H9 (cell line): ENCODE measurements at regions not wholly inside any gene's neighbourhood (a gene's known extent, or its start where the extent isn't known, plus 50 kb on each side); places are given as distances from the start of the nearest gene placed in this dataset.
A peak's percentile ranks its signal among the peaks of the same experiment; 100 is the strongest.

Source experiments
- DNase-seq: peaks from one replicate; pipeline ENCODE4 v3.0.0-alpha.2; 2017
- H2AFZ ChIP-seq: one replicate; pipeline ENCODE4 v1.6.1; 2013; ENCODE audit warnings: mild to moderate bottlenecking, low read length, control low read depth, moderate library complexity
- H2AK5ac ChIP-seq: 2 replicates; pipeline ENCODE4 v1.6.1; 2013; ENCODE audit warnings: low read length, control low read depth, mixed read lengths; ENCODE audit not compliant: insufficient read length
- H2BK120ac ChIP-seq: one replicate; pipeline ENCODE4 v1.6.1; 2013; ENCODE audit warnings: low read depth, mild to moderate bottlenecking, low read length, control low read depth, inconsistent platforms; ENCODE audit not compliant: poor library complexity, severe bottlenecking
- H2BK12ac ChIP-seq: 2 replicates; pipeline ENCODE4 v1.6.1; 2013; ENCODE audit warnings: low read length, control low read depth, mixed read lengths, low read depth; ENCODE audit not compliant: insufficient read length
- H2BK15ac ChIP-seq: 2 replicates; pipeline ENCODE4 v1.6.1; 2013; ENCODE audit warnings: low read depth, low read length, control low read depth
- H2BK20ac ChIP-seq: one replicate; pipeline ENCODE4 v1.6.1; 2013; ENCODE audit warnings: low read depth, mild to moderate bottlenecking, low read length, control low read depth, inconsistent platforms; ENCODE audit not compliant: poor library complexity, severe bottlenecking
- H2BK5ac ChIP-seq: 2 replicates; pipeline ENCODE4 v1.6.1; 2013; ENCODE audit warnings: low read length, control low read depth, mixed read lengths; ENCODE audit not compliant: insufficient read length
- H3K14ac ChIP-seq: 2 replicates; pipeline ENCODE4 v1.6.1; 2013; ENCODE audit warnings: low read length, control low read depth; ENCODE audit not compliant: insufficient read depth
- H3K18ac ChIP-seq: 2 replicates; pipeline ENCODE4 v1.6.1; 2013; ENCODE audit warnings: low read depth, mild to moderate bottlenecking, mixed read lengths, low read length, control low read depth; ENCODE audit not compliant: insufficient read length
- H3K23ac ChIP-seq: 2 replicates; pipeline ENCODE4 v1.6.1; 2013; ENCODE audit warnings: low read length, control low read depth, mixed read lengths, low read depth; ENCODE audit not compliant: insufficient read length
- H3K23me2 ChIP-seq: 2 replicates; pipeline ENCODE4 v1.6.1; 2013; ENCODE audit warnings: low read depth, mild to moderate bottlenecking, mixed read lengths, low read length, control low read depth; ENCODE audit not compliant: insufficient read length, poor library complexity, severe bottlenecking
- H3K27ac ChIP-seq: 2 replicates; pipeline ENCODE4 v1.5.1; 2013; ENCODE audit warnings: low read length, control low read depth, mixed read lengths, low read depth; ENCODE audit not compliant: insufficient read length
- H3K27me3 ChIP-seq: 2 replicates; pipeline ENCODE4 v1.6.1; 2013; ENCODE audit warnings: low read length, control low read depth, inconsistent platforms; ENCODE audit not compliant: insufficient read depth
- H3K4ac ChIP-seq: 2 replicates; pipeline ENCODE4 v1.6.1; 2013; ENCODE audit warnings: low read depth, mild to moderate bottlenecking, control low read depth, inconsistent platforms, low read length, moderate library complexity
- H3K4me1 ChIP-seq: 2 replicates; pipeline ENCODE4 v1.6.1; 2013; ENCODE audit warnings: low read length, control low read depth, inconsistent platforms; ENCODE audit not compliant: insufficient read depth
- H3K4me2 ChIP-seq: 2 replicates; pipeline ENCODE4 v1.6.1; 2013; ENCODE audit warnings: low read length, control low read depth, mixed read lengths; ENCODE audit not compliant: insufficient read length, insufficient read depth
- H3K56ac ChIP-seq: 2 replicates; pipeline ENCODE4 v1.6.1; 2013; ENCODE audit warnings: low read depth, mild to moderate bottlenecking, mixed read lengths, low read length, control low read depth; ENCODE audit not compliant: insufficient read length
- H3K79me1 ChIP-seq: 2 replicates; pipeline ENCODE4 v1.6.1; 2013; ENCODE audit warnings: low read depth, mild to moderate bottlenecking, moderate library complexity, low read length, control low read depth, inconsistent platforms; ENCODE audit not compliant: insufficient read depth, poor library complexity, severe bottlenecking
- H3K79me2 ChIP-seq: 2 replicates; pipeline ENCODE4 v1.6.1; 2013; ENCODE audit warnings: low read length, control low read depth, inconsistent platforms; ENCODE audit not compliant: insufficient read depth
- H3K9ac ChIP-seq: 2 replicates; pipeline ENCODE4 v1.6.1; 2013; ENCODE audit warnings: low read length, control low read depth, mixed read lengths; ENCODE audit not compliant: insufficient read length; ENCODE audit errors: extremely low read depth
- H3K9me3 ChIP-seq: one replicate; pipeline ENCODE4 v1.6.1; 2013; ENCODE audit warnings: low read depth, low read length, inconsistent platforms; ENCODE audit not compliant: control insufficient read depth
- H3T11ph ChIP-seq: one replicate; pipeline ENCODE4 v1.6.1; 2013; ENCODE audit warnings: mild to moderate bottlenecking, low read length, control low read depth, inconsistent platforms
- H4K20me1 ChIP-seq: one replicate; pipeline ENCODE4 v1.6.1; 2013; ENCODE audit not compliant: control insufficient read depth, insufficient read length, insufficient read depth
- H4K5ac ChIP-seq: 2 replicates; pipeline ENCODE4 v1.6.1; 2013; ENCODE audit warnings: low read depth, mild to moderate bottlenecking, mixed read lengths, low read length, control low read depth; ENCODE audit not compliant: insufficient read length
- H4K8ac ChIP-seq: replicated peaks from 2 replicates; pipeline ENCODE4 v1.6.1; 2013; ENCODE audit warnings: low read length, control low read depth, mixed read lengths, low read depth; ENCODE audit not compliant: insufficient read length
- H4K91ac ChIP-seq: 2 replicates; pipeline ENCODE4 v1.6.1; 2013; ENCODE audit warnings: low read depth, mild to moderate bottlenecking, moderate library complexity, mixed read lengths, low read length, control low read depth; ENCODE audit not compliant: insufficient read length
- H3K27ac Mint-ChIP-seq, 3 experiments: 2 replicates in 2 of 3; 3 replicates in 1 of 3; pipeline ENCODE4 v1.8.0; 2020 to 2021; ENCODE audit warnings: mixed read lengths in 3 of 3, mild to moderate bottlenecking in 1 of 3, moderate library complexity in 1 of 3
- H3K27me3 Mint-ChIP-seq: 2 replicates; pipeline ENCODE4 v1.8.0; 2021; ENCODE audit warnings: low read depth, mild to moderate bottlenecking, moderate library complexity, mixed read lengths
- H3K36me3 Mint-ChIP-seq, 3 experiments: 2 replicates in 2 of 3; 3 replicates in 1 of 3; pipeline ENCODE4 v1.8.0; 2020 to 2021; ENCODE audit warnings: low read depth in 3 of 3, mixed read lengths in 3 of 3; ENCODE audit not compliant: insufficient read depth in 1 of 3
- H3K4me1 Mint-ChIP-seq, 2 experiments: 2 replicates each; pipeline ENCODE4 v1.8.0; 2020; ENCODE audit warnings: mixed read lengths in 2 of 2
- H3K4me3 Mint-ChIP-seq, 2 experiments: 2 replicates in 1 of 2; 3 replicates in 1 of 2; pipeline ENCODE4 v1.8.0; 2020 to 2021; ENCODE audit warnings: mild to moderate bottlenecking in 2 of 2, mixed read lengths in 2 of 2, moderate library complexity in 1 of 2
- H3K9me3 Mint-ChIP-seq, 2 experiments: 2 replicates in 1 of 2; 3 replicates in 1 of 2; pipeline ENCODE4 v1.8.0; 2020; ENCODE audit warnings: mild to moderate bottlenecking in 2 of 2, mixed read lengths in 2 of 2, moderate library complexity in 1 of 2
- WGBS: extraction: QIAGEN DNeasy Blood & Tissue Kit; methylation state at CpG from one replicate; pipeline ENCODE4 v1.1.7; 2013; ENCODE audit warnings: missing lambda C conversion rate, low lambda C conversion rate, mixed read lengths; ENCODE audit not compliant: insufficient read length; ENCODE audit errors: extremely low coverage; 5-methylcytosine and 5-hydroxymethylcytosine counted together
- TF ChIP-seq, protein P1 (sequence below): fragments of 200-600 bp; sonication (generic); conservative IDR thresholded peaks from 3 replicates; pipeline ENCODE4 v1.8.0; 2021; ENCODE audit warnings: antibody characterized with exemption, mild to moderate bottlenecking

DNA sequence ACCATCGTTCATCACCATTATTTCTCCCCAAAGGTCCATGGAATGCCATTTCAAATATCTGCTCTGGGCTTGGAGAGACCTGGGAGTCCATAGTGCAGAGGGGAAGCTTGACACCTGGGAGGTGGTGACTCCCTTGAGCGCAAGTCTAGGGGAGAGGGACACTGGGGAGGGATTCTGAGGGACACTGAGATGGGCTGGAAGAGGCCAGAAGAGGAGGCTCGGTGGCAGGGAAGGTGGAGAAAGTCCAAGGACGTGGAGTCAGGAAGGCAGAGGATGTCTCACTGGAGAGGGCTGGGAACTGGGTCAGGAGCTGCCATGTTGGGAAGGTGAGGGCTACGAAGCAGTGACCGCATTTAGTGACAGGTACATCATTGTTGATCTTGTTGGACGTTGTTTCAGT is 160.3 kb upstream of the MVB12B start:
- peaks cover 0 to 5% of the 10 kb centered on the region in 2 experiments; a peak in 1 of 4 replicates for H3K4me1 Mint-ChIP-seq
- no peak overlapping the region for H3K9ac ChIP-seq
- H3K4me1 ChIP-seq: no peaks in the 10 kb centered on the region
- H2BK12ac ChIP-seq: no peak overlapping the region
- H3K27ac ChIP-seq: no peak overlapping the region
- TF ChIP-seq, protein P1, sequence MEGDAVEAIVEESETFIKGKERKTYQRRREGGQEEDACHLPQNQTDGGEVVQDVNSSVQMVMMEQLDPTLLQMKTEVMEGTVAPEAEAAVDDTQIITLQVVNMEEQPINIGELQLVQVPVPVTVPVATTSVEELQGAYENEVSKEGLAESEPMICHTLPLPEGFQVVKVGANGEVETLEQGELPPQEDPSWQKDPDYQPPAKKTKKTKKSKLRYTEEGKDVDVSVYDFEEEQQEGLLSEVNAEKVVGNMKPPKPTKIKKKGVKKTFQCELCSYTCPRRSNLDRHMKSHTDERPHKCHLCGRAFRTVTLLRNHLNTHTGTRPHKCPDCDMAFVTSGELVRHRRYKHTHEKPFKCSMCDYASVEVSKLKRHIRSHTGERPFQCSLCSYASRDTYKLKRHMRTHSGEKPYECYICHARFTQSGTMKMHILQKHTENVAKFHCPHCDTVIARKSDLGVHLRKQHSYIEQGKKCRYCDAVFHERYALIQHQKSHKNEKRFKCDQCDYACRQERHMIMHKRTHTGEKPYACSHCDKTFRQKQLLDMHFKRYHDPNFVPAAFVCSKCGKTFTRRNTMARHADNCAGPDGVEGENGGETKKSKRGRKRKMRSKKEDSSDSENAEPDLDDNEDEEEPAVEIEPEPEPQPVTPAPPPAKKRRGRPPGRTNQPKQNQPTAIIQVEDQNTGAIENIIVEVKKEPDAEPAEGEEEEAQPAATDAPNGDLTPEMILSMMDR: no peak
- H3K18ac ChIP-seq: no peak overlapping the region
- H3K23ac ChIP-seq: no peak overlapping the region
- H2BK15ac ChIP-seq: no peak overlapping the region
- no peak overlapping the region for H3K4ac ChIP-seq
- H4K91ac ChIP-seq: no peak overlapping the region
- H3K14ac ChIP-seq: no peak overlapping the region
- no peak overlapping the region for H2AK5ac ChIP-seq
- H2AFZ ChIP-seq: no peak overlapping the region
- no peak overlapping the region for H4K8ac ChIP-seq
- 0 out of 7 replicates have a peak overlapping the region, but pooled peaks of 1 of the 3 experiments have one; percentile 1 for H3K27ac Mint-ChIP-seq
- H3K79me1 ChIP-seq: no peaks in the 10 kb centered on the region
- WGBS: no CpG with 5 or more reads among the region's 7 CpGs
- no peaks in the 10 kb centered on the region; the same call in 1 of the 2 replicates for H3K27me3 ChIP-seq
- no peak overlapping the region for H3K4me3 Mint-ChIP-seq
- H3K27me3 Mint-ChIP-seq: peaks cover 25% of the 10 kb centered on the region
- H3K23me2 ChIP-seq: no peaks in the 10 kb centered on the region
- H4K5ac ChIP-seq: no peak overlapping the region
- no peaks in the 10 kb centered on the region; a peak in 3 of 5 replicates for H3K9me3 Mint-ChIP-seq
- H3K4me2 ChIP-seq: no peak overlapping the region
- H3K79me2 ChIP-seq: no peaks in the 10 kb centered on the region
- H3K36me3 Mint-ChIP-seq: no peaks in the 10 kb centered on the region; a peak in 2 of 7 replicates
- no peak overlapping the region for H2BK120ac ChIP-seq
- no peak overlapping the region for H3T11ph ChIP-seq
- DNase-seq: no peak
- no peak overlapping the region for H2BK20ac ChIP-seq
- no peaks in the 10 kb centered on the region for H4K20me1 ChIP-seq
- H3K56ac ChIP-seq: no peak overlapping the region
- no peak overlapping the region for H2BK5ac ChIP-seq
- H3K9me3 ChIP-seq: no peaks in the 10 kb centered on the region
